OCI-LY3 (cell line): ENCODE measurements at regions not wholly inside any gene's neighbourhood (a gene's known extent, or its start where the extent isn't known, plus 50 kb on each side); places are given as distances from the start of the nearest gene placed in this dataset.

Experiments
- H2AFZ ChIP-seq: fragments of 200-600, 300-600 bp; shearing (Covaris generic); 2 replicates; pipeline ENCODE4 v1.6.0; 2014; ENCODE audit warnings: antibody characterized with exemption, low read depth, low read length
- H3K27ac ChIP-seq: fragments of 200-600, 300-600 bp; sonication (generic); 2 replicates; pipeline ENCODE4 v1.5.1; 2014; ENCODE audit warnings: mild to moderate bottlenecking, low read length, moderate library complexity, mixed read lengths
- H3K27me3 ChIP-seq: fragments of 200-600, 300-600 bp; sonication (generic); 2 replicates; pipeline ENCODE4 v1.6.1; 2014; ENCODE audit warnings: low read depth, low read length, mixed read lengths
- H3K36me3 ChIP-seq: fragments of 200-600, 300-600 bp; sonication (generic); replicated peaks from 2 replicates; pipeline ENCODE3; 2014; ENCODE audit warnings: low read depth, low read length, mixed read lengths
- H3K4me1 ChIP-seq: fragments of 300-600, 200-600 bp; sonication (generic); 2 replicates; pipeline ENCODE4 v1.6.1; 2014; ENCODE audit warnings: low read length, mixed read lengths
- H3K4me2 ChIP-seq: fragments of 200-600, 300-600 bp; sonication (generic); 2 replicates; pipeline ENCODE4 v1.6.1; 2014; ENCODE audit warnings: low read length, mixed read lengths
- H3K4me3 ChIP-seq: fragments of 300-600, 200-600 bp; sonication (generic); 2 replicates; pipeline ENCODE4 v1.5.1; 2014; ENCODE audit warnings: antibody characterized with exemption, mild to moderate bottlenecking, low read length, moderate library complexity
- H3K79me2 ChIP-seq: fragments of 300-600, 200-600 bp; shearing (Covaris generic); 2 replicates; pipeline ENCODE4 v1.6.1; 2014; ENCODE audit warnings: mild to moderate bottlenecking, low read length, mixed read lengths
- H3K9ac ChIP-seq: fragments of 300-600, 200-600 bp; shearing (Covaris generic); 2 replicates; pipeline ENCODE4 v1.6.0; 2014; ENCODE audit warnings: mild to moderate bottlenecking, low read length, moderate library complexity
- H3K9me3 ChIP-seq: fragments of 200-600, 300-600 bp; shearing (Covaris generic); 2 replicates; pipeline ENCODE4 v1.6.1; 2014; ENCODE audit warnings: low read length, mixed read lengths; ENCODE audit not compliant: insufficient read depth
- H4K20me1 ChIP-seq: fragments of 200-600, 300-600 bp; sonication (generic); 2 replicates; pipeline ENCODE4 v1.6.1; 2016; ENCODE audit warnings: low read length, mixed read lengths; ENCODE audit not compliant: insufficient read depth
- EZH2phosphoT487 ChIP-seq: fragments of 200-600 bp; shearing (Covaris generic); IDR thresholded peaks from 2 replicates; pipeline ENCODE4 v1.6.1; 2018; ENCODE audit warnings: antibody characterized with exemption, mixed run types, low read depth
- TF ChIP-seq, protein P1 (sequence below): fragments of 200-600, 300-600 bp; sonication (generic); IDR thresholded peaks from 2 replicates; pipeline ENCODE4 v1.5.1; 2014; ENCODE audit warnings: antibody characterized with exemption, low read length, low read depth

GRCh38 chr9:82513976-82514735 is 525.6 kb downstream of the SPATA31D1 start:
- no peak overlapping the region for H3K4me2 ChIP-seq
- H3K79me2 ChIP-seq, result no peaks in the 10 kb centered on the region
- no peak overlapping the region for H2AFZ ChIP-seq
- H3K4me1 ChIP-seq, result no peaks in the 10 kb centered on the region
- no peak for TF ChIP-seq EZH2phosphoT487
- H3K36me3 ChIP-seq, result no peaks in the 10 kb centered on the region
- H3K9ac ChIP-seq, result no peak overlapping the region
- no peaks in the 10 kb centered on the region for H4K20me1 ChIP-seq
- no peaks in the 10 kb centered on the region for H3K9me3 ChIP-seq
- no peak overlapping the region for H3K4me3 ChIP-seq
- H3K27me3 ChIP-seq, result 0 out of 2 replicates have a peak, but pooled peaks cover 5% of the 10 kb centered on the region
- no peak overlapping the region for H3K27ac ChIP-seq

DNA sequence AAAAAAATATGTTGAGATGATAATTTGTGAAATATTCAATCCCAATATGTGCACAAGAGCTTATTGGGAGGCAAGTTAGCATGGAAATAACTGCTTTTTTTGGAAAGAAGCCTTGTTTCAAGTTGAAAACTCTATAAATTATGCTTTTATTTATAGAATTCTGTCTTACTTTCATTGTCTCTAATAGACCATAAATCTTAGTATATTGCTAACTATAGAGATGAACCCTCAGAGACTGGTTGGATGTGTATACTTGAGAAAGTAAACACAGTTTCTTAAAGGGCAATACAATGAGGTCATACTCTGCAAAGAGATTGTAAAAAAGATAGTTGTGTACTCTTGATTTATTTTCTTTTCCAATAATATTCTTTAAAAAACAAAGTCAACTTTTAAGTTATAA is 530.3 kb downstream of the SPATA31D1 start:
- no peaks in the 10 kb centered on the region for H3K9me3 ChIP-seq
- H3K27ac ChIP-seq, result no peak overlapping the region
- H3K79me2 ChIP-seq, result no peaks in the 10 kb centered on the region
- no peak overlapping the region for H3K4me3 ChIP-seq
- H3K36me3 ChIP-seq, result no peaks in the 10 kb centered on the region
- H3K9ac ChIP-seq, result no peak overlapping the region
- TF ChIP-seq, protein P1, sequence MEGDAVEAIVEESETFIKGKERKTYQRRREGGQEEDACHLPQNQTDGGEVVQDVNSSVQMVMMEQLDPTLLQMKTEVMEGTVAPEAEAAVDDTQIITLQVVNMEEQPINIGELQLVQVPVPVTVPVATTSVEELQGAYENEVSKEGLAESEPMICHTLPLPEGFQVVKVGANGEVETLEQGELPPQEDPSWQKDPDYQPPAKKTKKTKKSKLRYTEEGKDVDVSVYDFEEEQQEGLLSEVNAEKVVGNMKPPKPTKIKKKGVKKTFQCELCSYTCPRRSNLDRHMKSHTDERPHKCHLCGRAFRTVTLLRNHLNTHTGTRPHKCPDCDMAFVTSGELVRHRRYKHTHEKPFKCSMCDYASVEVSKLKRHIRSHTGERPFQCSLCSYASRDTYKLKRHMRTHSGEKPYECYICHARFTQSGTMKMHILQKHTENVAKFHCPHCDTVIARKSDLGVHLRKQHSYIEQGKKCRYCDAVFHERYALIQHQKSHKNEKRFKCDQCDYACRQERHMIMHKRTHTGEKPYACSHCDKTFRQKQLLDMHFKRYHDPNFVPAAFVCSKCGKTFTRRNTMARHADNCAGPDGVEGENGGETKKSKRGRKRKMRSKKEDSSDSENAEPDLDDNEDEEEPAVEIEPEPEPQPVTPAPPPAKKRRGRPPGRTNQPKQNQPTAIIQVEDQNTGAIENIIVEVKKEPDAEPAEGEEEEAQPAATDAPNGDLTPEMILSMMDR, result no peak
- no peak for TF ChIP-seq EZH2phosphoT487
- 0 out of 2 replicates have a peak, but pooled peaks cover 5% of the 10 kb centered on the region for H3K27me3 ChIP-seq
- H4K20me1 ChIP-seq, result no peaks in the 10 kb centered on the region
- no peaks in the 10 kb centered on the region for H3K4me1 ChIP-seq
- no peak overlapping the region for H3K4me2 ChIP-seq
- H2AFZ ChIP-seq, result no peak overlapping the region

- Histone ChIP-seq H3K9me3 (no peaks in the 10 kb centered on the region), H3K27me3 (0 out of 2 replicates have a peak, but pooled peaks cover 5% of the 10 kb centered on the region), H3K36me3 (no peaks in the 10 kb centered on the region), H3K4me1 (no peaks in the 10 kb centered on the region), H2AFZ (no peak overlapping the region), H3K9ac (no peak overlapping the region), H3K4me3 (no peak overlapping the region), H3K79me2 (no peaks in the 10 kb centered on the region), H3K27ac (no peak overlapping the region), H4K20me1 (no peaks in the 10 kb centered on the region), H3K4me2 (no peak overlapping the region)
- TF ChIP-seq, protein P1, result no peak
- TF ChIP-seq EZH2phosphoT487, result no peak
These were observed 530.8 kb downstream of the SPATA31D1 start for GRCh38 chr9:82519332-82519731.

GRCh38 chr9:82524407-82524806 is 535.8 kb downstream of the SPATA31D1 start:
- H2AFZ ChIP-seq, result no peak overlapping the region
- H3K36me3 ChIP-seq, result no peaks in the 10 kb centered on the region
- no peaks in the 10 kb centered on the region for H3K27me3 ChIP-seq

More at GRCh38 chr9:82524407-82524806, 535.8 kb downstream of the SPATA31D1 start:
- Histone ChIP-seq H3K4me3 (no peak overlapping the region), H3K9ac (no peak overlapping the region), H3K27ac (no peak overlapping the region), H3K9me3 (0 out of 2 replicates have a peak, but pooled peaks cover 3% of the 10 kb centered on the region), H3K79me2 (no peaks in the 10 kb centered on the region), H3K4me2 (no peak overlapping the region), H4K20me1 (no peaks in the 10 kb centered on the region), H3K4me1 (no peaks in the 10 kb centered on the region)
- TF ChIP-seq, protein P1, result no peak
- no peak for TF ChIP-seq EZH2phosphoT487
